ENCODE measurements at regions not wholly inside any gene's neighbourhood (a gene's known extent, or its start where the extent isn't known, plus 50 kb on each side); places are given as distances from the start of the nearest gene placed in this dataset.

- TF ChIP-seq FOXP2 (optimal IDR thresholded peaks at IDR 0.05; ENCODE audit: borderline replicate concordance, extremely low read depth, extremely low read length, insufficient read depth) (no peak), POLR2AphosphoS5 (IDR thresholded peaks at IDR 0.05; ENCODE audit: low read depth, low read length) (no peak), SIN3A (IDR thresholded peaks at IDR 0.05; ENCODE audit: borderline replicate concordance, insufficient read depth, low read length) (no peak), REST (IDR thresholded peaks at IDR 0.05; ENCODE audit: insufficient read depth in 1 of 2, low read depth in 2 of 2, low read length in 2 of 2) (no peak), TAF1 (IDR thresholded peaks at IDR 0.05; ENCODE audit: borderline replicate concordance, insufficient read depth, low read length) (no peak)
Observed at GRCh38 chr2:208671284-208671683, 264.7 kb downstream of the PTH2R start.

GRCh38 chr2:208671886-208672680 lies 265.5 kb downstream of the PTH2R start:
- TF ChIP-seq TAF1 (IDR thresholded peaks at IDR 0.05; ENCODE audit: borderline replicate concordance, insufficient read depth, low read length), result no peak
- TF ChIP-seq SIN3A (IDR thresholded peaks at IDR 0.05; ENCODE audit: borderline replicate concordance, insufficient read depth, low read length), result no peak
- no peak for TF ChIP-seq POLR2AphosphoS5 (IDR thresholded peaks at IDR 0.05; ENCODE audit: low read depth, low read length)
- no peak for TF ChIP-seq FOXP2 (optimal IDR thresholded peaks at IDR 0.05; ENCODE audit: borderline replicate concordance, extremely low read depth, extremely low read length, insufficient read depth)
- TF ChIP-seq REST (IDR thresholded peaks at IDR 0.05; ENCODE audit: insufficient read depth in 1 of 2, low read depth in 2 of 2, low read length in 2 of 2), result no peak

GRCh38 chr2:208673631-208674030 lies 267.0 kb downstream of the PTH2R start:
- TF ChIP-seq TAF1 (IDR thresholded peaks at IDR 0.05; ENCODE audit: borderline replicate concordance, insufficient read depth, low read length) (no peak), SIN3A (IDR thresholded peaks at IDR 0.05; ENCODE audit: borderline replicate concordance, insufficient read depth, low read length) (no peak), POLR2AphosphoS5 (IDR thresholded peaks at IDR 0.05; ENCODE audit: low read depth, low read length) (no peak), FOXP2 (optimal IDR thresholded peaks at IDR 0.05; ENCODE audit: borderline replicate concordance, extremely low read depth, extremely low read length, insufficient read depth) (no peak), REST (IDR thresholded peaks at IDR 0.05; ENCODE audit: insufficient read depth in 1 of 2, low read depth in 2 of 2, low read length in 2 of 2) (no peak)

GRCh38 chr2:208674919-208675318 lies 268.3 kb downstream of the PTH2R start:
- TF ChIP-seq REST (IDR thresholded peaks at IDR 0.05; ENCODE audit: insufficient read depth in 1 of 2, low read depth in 2 of 2, low read length in 2 of 2) (no peak), SIN3A (IDR thresholded peaks at IDR 0.05; ENCODE audit: borderline replicate concordance, insufficient read depth, low read length) (no peak), FOXP2 (optimal IDR thresholded peaks at IDR 0.05; ENCODE audit: borderline replicate concordance, extremely low read depth, extremely low read length, insufficient read depth) (no peak), POLR2AphosphoS5 (IDR thresholded peaks at IDR 0.05; ENCODE audit: low read depth, low read length) (no peak), TAF1 (IDR thresholded peaks at IDR 0.05; ENCODE audit: borderline replicate concordance, insufficient read depth, low read length) (no peak)

Data from PFSK-1 (cell line).